HL-60 (cell line): ENCODE measurements at regions not wholly inside any gene's neighbourhood (a gene's known extent, or its start where the extent isn't known, plus 50 kb on each side); places are given as distances from the start of the nearest gene placed in this dataset.

Source experiments
- DNase-seq, 2 experiments: peaks; one replicate each; pipeline ENCODE4 v3.0.0-alpha.2; 2010 to 2020; ENCODE audit warnings: low read depth in 1 of 2, low spot score in 1 of 2
- H3K27ac ChIP-seq: fragments of 250-450 bp; sonication (Bioruptor Pico); replicated peaks from 2 replicates; pipeline ENCODE4 v1.5.1; 2020; ENCODE audit warnings: mild to moderate bottlenecking, moderate library complexity
- H3K27me3 ChIP-seq: fragments of 250-450 bp; sonication (Bioruptor Pico); 2 replicates; pipeline ENCODE4 v1.5.1; 2021; ENCODE audit warnings: mild to moderate bottlenecking, moderate library complexity; ENCODE audit not compliant: insufficient read depth, poor library complexity, severe bottlenecking
- H3K4me3 ChIP-seq: replicated peaks from 2 replicates; pipeline ENCODE4 v1.5.1; 2011; ENCODE audit warnings: mild to moderate bottlenecking, control low read depth, low read length; ENCODE audit not compliant: insufficient read depth
- CTCF ChIP-seq: IDR thresholded peaks from one replicate; pipeline ENCODE4 v1.5.1; 2011; ENCODE audit warnings: low read length, control low read depth, inconsistent platforms; ENCODE audit not compliant: insufficient read depth
- GABPA ChIP-seq: IDR thresholded peaks from 2 replicates; pipeline ENCODE4 v1.6.1; 2012; ENCODE audit warnings: low read depth
- POLR2AphosphoS5 ChIP-seq: IDR thresholded peaks from 2 replicates; pipeline ENCODE4 v1.6.1; 2012; ENCODE audit warnings: low read depth
- REST ChIP-seq: IDR thresholded peaks from 2 replicates; pipeline ENCODE4 v1.6.1; 2012; ENCODE audit warnings: low read depth; ENCODE audit not compliant: insufficient replicate concordance
- SPI1 ChIP-seq: IDR thresholded peaks from 2 replicates; pipeline ENCODE4 v1.6.1; 2012; ENCODE audit warnings: low read depth, mild to moderate bottlenecking, borderline replicate concordance

- no peak overlapping the region for H3K27ac ChIP-seq
- DNase-seq, result no peak
- no peaks in the 10 kb centered on the region for H3K27me3 ChIP-seq
- H3K4me3 ChIP-seq, result no peak overlapping the region
- no peak for TF ChIP-seq CTCF
- TF ChIP-seq POLR2AphosphoS5, result no peak
- TF ChIP-seq GABPA, result no peak
- no peak for TF ChIP-seq REST
- no peak for TF ChIP-seq SPI1
Measured at GRCh38 chr9:103977163-103977562, 116.9 kb upstream of the SMC2 start.

- no peak for TF ChIP-seq POLR2AphosphoS5
- no peak for TF ChIP-seq REST
- TF ChIP-seq SPI1, result no peak
- no peak for TF ChIP-seq GABPA
- TF ChIP-seq CTCF, result no peak
- no peak for DNase-seq
Measured at GRCh38 chr9:103978396-103978795, 115.7 kb upstream of the SMC2 start.

GRCh38 chr9:103981912-103982311, 112.2 kb upstream of the SMC2 start:
- Histone ChIP-seq H3K27ac (no peak overlapping the region), H3K27me3 (no peaks in the 10 kb centered on the region), H3K4me3 (no peak overlapping the region)
- TF ChIP-seq POLR2AphosphoS5, result no peak
- TF ChIP-seq REST, result no peak
- no peak for DNase-seq

More at GRCh38 chr9:103978396-103978795, 115.7 kb upstream of the SMC2 start:
- Histone ChIP-seq H3K27me3 (no peaks in the 10 kb centered on the region), H3K27ac (no peak overlapping the region), H3K4me3 (no peak overlapping the region)

GRCh38 chr9:103985077-103985476, 109.0 kb upstream of the SMC2 start:
- DNase-seq, result no peak
- TF ChIP-seq SPI1 (no peak), CTCF (no peak), GABPA (no peak), REST (no peak), POLR2AphosphoS5 (no peak)
- no peak overlapping the region for H3K27ac ChIP-seq
- H3K27me3 ChIP-seq, result no peaks in the 10 kb centered on the region
- H3K4me3 ChIP-seq, result no peak overlapping the region
